NCI-H446 (cell line): ENCODE measurements at regions not wholly inside any gene's neighbourhood (a gene's known extent, or its start where the extent isn't known, plus 50 kb on each side); places are given as distances from the start of the nearest gene placed in this dataset.

Source experiments
- DNase-seq, 2 experiments: peaks; one replicate each; lab custom pipeline; 2025; lab: John Stamatoyannopoulos, UW

DNA sequence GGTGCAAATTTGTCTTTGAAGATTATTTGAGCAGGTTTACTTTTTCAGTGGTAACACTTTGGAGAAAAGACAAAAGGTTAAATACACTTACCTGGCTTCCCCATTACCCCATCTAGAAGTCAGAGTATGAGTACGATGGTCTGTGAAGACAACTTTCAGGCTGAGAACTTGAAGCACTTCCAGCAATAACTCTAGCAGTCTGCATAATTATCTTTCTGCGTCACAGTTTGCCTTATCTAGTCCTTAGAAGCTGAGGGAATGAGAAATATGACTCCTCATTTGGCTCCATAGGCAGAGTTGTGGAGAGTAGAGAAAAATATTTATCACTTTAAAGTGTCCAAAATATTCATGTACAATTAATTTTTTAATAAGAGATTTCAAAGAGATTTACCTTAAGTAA, 323.4 kb upstream of the CAMK1G start:
- DNase-seq: no peak

GRCh38 chr1:209262631-209263030, 320.9 kb upstream of the CAMK1G start:
- no peak for DNase-seq

GRCh38 chr1:209265301-209265700, 318.2 kb upstream of the CAMK1G start:
- DNase-seq: peak in 1 of 2 experiments; percentile 37

- DNase-seq: no peak
Measured at GRCh38 chr1:209266590-209267205, 316.8 kb upstream of the CAMK1G start.

DNA sequence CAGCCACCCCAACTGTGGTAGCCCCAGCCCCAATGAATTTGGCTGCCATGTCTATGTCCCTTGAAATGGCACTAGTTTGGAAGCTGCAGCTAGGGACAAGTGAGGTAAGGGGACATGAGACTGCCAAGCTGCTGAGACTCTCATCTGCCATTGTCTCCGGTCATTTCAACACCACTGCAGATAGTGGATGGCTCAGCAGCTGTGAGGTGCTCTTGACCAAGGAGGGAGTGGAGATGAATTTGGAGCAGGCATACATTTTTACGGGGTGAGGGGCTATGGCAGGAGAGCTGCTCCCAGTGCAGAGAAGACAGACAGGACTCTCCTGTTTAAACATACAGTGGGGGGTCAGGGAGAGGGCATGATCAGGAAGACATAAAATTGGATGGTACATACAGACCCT, 315.5 kb upstream of the CAMK1G start:
- DNase-seq: no peak

DNA sequence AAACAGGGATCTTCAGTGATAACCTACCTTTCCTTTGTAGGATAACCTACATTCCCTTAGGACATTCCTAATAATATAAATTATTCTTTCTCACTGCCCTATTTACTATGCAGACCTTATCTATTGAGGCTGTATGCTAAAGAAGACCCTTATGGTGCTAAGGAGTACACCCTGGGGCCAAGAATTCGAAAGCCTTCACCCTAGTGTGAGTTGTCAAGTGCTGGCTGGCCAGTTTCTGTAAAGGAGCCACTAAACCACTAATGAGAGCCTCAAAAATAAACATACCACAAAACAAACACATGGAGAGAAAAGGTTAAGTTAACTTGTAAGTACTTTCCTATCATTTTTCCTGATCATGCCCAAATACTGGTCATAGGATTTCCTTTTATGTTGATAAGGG, 315.0 kb upstream of the CAMK1G start:
- no peak for DNase-seq

DNA sequence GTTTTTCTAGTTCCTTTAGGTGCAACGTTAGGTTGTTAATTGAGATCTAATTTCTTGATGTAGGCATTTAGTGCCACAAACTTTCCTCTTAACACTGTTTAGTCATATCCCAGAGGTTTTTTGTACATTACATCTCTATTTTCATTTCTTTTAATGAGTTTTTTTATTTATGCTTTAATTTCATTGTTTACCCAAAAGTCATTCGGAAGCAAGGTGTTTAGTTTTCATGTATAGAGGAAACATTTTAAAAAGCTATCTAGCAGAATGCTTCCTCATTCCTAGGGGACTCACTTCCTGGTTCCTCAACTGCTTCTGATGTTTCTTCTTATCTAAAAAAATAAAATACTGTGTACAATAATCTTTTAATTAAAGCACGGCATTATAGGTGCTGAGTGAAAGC, 307.2 kb upstream of the CAMK1G start:
- DNase-seq: no peak

DNA sequence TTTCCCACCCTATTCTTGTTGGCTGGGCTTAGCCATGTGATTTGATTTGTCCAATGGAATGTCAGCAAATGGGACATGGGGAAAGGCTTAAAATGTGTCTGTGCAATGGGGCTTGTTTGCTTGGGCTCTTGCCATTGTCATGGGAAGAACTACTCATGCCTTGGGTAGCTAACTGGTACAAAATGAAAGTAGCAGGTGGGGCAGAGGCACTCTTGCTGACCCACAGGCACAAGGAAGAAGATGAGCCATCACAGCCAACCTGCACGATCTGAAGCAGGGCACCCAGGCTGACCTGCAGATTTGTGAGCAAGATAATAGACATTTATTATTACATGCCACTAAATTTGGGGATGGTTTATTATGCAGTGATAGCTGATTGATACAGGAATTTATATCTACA, 305.9 kb upstream of the CAMK1G start:
- DNase-seq: no peak

DNA sequence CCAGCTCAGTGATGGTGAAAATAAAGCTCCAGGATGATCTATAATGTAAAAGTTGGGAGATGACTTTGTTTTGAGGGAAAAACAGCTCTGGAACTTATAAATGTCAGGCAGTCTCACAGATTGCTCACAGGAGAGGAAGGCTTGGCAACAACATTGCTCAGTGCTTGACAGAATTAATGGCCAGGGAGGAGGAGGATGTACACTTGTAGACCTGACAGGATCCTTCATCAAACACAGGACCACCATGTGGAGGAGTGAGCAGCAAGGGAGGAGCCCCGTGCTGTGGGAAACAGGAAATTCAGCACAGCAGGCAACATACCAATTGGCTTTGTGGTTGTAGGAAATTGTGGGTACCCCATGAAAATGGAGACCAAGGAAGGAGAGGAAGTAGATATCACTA, 291.8 kb upstream of the CAMK1G start:
- no peak for DNase-seq

GRCh38 chr1:209302779-209303568, 280.5 kb upstream of the CAMK1G start:
- no peak for DNase-seq

DNA sequence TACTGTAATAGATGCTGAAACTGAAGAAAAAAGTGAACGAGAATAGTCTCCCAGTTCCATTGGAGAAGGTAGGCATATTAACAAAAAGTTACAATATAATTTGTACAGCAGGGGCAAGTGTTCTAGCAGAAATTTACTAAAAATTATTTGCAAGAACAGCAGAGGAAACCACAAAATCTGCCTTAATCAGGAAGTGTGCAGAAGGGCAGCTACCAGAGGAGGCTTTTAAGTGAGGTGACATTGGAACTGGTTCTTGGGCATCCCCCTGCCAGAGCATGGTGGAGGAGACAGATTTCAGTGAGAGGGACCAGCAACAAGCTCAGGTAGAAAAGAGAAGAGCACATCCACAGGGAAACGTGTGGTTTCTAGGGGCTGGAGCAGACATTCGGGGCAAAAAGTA, 279.3 kb upstream of the CAMK1G start:
- no peak for DNase-seq

GRCh38 chr1:209305221-209305954, 278.1 kb upstream of the CAMK1G start:
- DNase-seq: no peak

GRCh38 chr1:209307846-209308245, 275.7 kb upstream of the CAMK1G start:
- DNase-seq: no peak

GRCh38 chr1:209309198-209309597, 274.3 kb upstream of the CAMK1G start:
- DNase-seq: peak in 1 of 2 experiments; percentile 28

- DNase-seq: no peak
Measured at GRCh38 chr1:209311770-209312169, 271.7 kb upstream of the CAMK1G start.

DNA sequence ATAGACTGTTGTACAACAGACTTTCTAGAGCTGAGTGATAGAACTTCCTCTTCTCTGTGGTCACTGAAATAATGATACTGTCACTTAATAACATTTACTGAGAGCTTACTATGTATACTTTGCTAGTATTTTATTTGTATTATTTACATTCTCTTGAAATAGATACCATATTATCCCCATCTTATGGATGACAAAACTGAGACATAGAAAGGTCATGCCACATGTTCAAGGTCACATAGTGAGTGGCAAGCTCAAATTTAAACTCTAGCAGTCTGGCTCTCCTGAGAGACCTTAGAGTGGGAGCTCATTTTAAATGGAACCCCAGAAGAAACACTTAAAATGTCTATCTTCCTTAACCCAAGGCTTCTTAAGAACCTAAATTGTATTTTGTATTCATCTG, 266.6 kb upstream of the CAMK1G start:
- no peak for DNase-seq

DNA sequence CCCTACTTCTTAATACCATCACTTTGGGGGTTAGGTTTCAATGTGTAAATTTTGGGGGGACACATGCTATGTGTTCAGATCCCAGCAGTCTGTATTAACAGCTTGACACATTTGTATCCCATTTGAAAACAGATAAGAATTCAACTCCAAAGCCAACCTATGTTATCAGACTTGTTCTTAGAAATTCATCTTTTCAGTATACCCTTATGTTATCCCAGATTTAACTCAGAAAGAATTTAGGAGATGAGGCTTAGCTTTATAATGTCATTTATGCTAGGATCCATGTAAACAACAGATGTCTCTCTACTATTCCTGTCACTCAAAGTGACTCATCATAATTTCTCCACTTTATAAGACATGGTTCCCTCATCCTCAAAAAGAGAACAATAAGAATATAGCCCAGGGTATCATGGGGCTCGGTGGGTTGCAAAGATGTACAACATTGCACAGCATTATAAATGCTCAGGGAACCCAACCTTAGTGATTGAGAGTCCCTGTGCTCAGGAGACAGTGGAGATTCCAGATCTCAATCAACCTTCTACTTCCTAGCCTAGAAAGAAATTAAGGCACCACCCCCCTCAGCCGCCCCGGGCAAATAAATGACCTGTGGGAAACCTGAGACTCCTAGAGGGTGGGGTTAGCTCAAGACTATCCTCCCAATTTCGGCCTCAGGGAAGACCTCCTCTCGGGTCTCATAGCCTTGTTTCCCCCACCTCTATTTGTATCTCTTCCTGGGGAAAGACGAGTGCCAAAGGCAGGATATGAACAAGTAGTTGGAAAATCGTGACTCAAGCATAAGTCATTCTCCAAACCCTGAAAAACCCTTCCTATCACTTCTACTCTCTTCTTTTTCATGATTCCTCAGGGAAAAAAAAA, 265.1 kb upstream of the CAMK1G start:
- no peak for DNase-seq

- no peak for DNase-seq
Measured at GRCh38 chr1:209319057-209319432, 264.5 kb upstream of the CAMK1G start.

GRCh38 chr1:209319549-209319948, 264.0 kb upstream of the CAMK1G start:
- DNase-seq: no peak

DNA sequence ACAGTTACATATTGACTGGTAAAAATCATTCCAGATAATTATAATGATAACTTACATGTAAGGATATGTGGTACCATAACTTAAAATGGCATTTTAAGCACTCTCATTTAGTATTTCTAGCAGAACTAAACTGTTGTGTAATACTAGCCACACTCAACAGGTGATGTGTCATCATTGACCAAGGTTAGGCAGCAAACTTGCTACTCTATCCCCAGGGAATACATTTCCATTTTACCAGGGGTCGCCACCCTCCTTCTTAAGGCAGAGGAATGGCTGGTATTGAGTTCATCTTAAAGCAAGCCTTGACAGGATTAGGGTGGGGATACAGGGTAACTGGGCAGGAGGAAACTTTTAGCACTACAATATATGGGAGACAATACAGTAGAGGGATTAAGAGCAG, 259.8 kb upstream of the CAMK1G start:
- DNase-seq: no peak

- DNase-seq: no peak
Measured at GRCh38 chr1:209324901-209325871, 258.3 kb upstream of the CAMK1G start.
